SK-MEL-5 (cell line): ENCODE measurements at regions not wholly inside any gene's neighbourhood (a gene's known extent, or its start where the extent isn't known, plus 50 kb on each side); places are given as distances from the start of the nearest gene placed in this dataset.
"Not testable (repeated sequence)": the region's sequence is repeated elsewhere in the genome, so short reads cannot be mapped to it uniquely, and the experiment has no call there.

Experiments
- DNase-seq: peaks from one replicate; pipeline ENCODE4 v3.0.0-alpha.2; 2016; ENCODE audit warnings: low read depth, low spot score
- in situ Hi-C: cut with HindIII; loops from 2 replicates; pipeline ENCODE4 v1.10.0; 2016; ENCODE audit warnings: low sequenced_read_pairs, high pct_unique_total_duplicates, low pct_unique_long_range_greater_than_20kb

DNA sequence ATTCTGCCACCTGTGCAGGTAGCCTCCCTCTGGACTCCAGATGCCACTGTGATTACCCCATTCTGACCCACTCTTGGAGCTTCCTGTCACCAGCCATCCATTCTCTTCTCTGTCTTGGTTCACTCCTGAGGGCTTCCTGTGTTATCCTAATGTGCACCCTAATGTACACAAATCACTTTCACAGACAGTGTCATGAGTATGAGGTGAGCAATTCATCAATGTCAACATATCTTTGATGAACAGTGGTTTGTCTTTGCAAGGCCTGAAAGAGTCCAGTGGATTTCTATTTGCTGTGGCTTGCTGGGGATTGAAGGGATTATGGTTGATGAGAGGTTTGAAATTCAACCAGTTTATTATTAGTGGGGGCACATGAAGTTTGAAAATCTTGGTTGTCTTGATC lies 63.8 kb upstream of the EEF1E1 start:
- in situ Hi-C loops, result no loop called here
- DNase-seq, result no peak

DNA sequence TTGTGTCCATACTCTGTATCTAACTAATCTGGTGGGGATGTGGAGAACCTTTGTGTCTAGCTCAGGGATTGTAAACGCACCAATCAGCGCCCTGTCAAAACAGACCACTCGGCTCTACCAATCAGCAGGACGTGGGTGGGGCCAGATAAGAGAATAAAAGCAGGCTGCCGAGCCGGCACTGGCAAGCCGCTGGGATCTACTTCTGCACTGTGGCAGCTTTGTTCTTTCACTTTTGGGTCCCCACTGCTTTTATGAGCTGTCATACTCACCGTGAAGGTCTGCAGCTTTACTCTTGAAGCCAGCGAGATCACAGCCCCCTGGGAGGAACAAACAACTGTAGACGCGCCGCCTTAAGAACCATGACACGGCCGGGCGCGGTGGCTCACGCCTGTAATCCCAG lies 62.7 kb upstream of the EEF1E1 start:
- in situ Hi-C loops, result not testable (repeated sequence)

DNA sequence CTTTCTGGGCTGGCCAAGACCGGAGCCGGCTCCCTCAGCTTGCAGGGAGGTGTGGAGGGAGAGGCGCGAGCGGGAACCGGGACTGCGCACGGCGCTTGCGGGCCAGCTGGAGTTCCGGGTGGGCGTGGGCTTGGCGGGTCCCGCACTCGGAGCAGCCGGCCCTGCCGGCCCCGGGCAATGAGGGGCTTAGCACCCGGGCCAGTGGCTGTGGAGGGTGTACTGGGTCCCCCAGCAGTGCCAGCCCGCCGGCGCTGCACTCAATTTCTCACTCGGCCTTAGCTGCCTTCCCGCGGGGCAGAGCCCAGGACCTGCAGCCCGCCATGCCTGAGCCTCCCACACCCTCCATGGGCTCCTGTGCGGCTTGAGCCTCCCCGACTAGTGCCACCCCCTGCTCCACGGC lies 61.9 kb upstream of the EEF1E1 start:
- in situ Hi-C loops, DNase-seq: not testable (repeated sequence)

More for the DNA sequence above, 62.7 kb upstream of the EEF1E1 start:
- DNase-seq, result not testable (repeated sequence)

DNA sequence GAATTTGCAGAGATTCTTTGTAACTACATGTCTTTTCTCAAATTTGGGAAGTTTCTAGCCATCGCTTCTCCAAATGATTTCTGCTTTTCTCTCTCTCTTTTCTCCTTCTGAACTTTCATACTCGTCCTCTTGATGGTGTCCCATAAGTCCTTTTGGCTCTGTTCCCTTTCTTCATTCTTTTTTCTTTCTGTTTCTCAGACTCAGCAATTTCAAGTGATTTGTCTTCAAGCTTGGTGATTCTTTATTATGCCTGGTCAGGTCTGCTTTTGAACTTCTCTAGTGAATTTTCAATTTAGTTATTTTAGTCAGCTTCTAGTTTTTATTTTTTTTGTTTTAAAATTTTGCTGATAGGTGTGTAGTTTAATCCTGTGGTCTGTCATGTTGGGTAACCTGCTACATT lies 57.6 kb upstream of the EEF1E1 start:
- no peak for DNase-seq
- in situ Hi-C loops, result no loop called here

DNA sequence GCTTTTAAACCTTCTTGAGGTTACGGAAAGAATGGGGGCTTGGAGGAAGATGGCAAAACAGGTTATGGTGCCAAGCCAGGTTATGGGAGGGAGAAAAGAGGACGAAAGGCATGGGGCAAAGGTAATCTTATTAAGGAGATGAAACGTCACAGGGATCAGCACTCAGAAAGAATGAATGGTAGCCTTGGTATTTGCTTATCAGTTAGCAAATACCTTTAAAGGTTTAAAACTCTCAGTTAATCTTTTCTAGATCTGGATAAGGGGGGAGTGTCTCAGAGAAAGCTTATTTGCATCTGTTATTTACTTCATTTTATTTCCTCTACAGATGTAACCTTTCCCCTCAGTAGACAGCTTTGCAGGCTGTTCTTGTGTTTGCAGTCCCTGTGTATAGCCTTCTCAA lies 55.5 kb upstream of the EEF1E1 start:
- in situ Hi-C loops, result no loop called here
- no peak for DNase-seq

DNA sequence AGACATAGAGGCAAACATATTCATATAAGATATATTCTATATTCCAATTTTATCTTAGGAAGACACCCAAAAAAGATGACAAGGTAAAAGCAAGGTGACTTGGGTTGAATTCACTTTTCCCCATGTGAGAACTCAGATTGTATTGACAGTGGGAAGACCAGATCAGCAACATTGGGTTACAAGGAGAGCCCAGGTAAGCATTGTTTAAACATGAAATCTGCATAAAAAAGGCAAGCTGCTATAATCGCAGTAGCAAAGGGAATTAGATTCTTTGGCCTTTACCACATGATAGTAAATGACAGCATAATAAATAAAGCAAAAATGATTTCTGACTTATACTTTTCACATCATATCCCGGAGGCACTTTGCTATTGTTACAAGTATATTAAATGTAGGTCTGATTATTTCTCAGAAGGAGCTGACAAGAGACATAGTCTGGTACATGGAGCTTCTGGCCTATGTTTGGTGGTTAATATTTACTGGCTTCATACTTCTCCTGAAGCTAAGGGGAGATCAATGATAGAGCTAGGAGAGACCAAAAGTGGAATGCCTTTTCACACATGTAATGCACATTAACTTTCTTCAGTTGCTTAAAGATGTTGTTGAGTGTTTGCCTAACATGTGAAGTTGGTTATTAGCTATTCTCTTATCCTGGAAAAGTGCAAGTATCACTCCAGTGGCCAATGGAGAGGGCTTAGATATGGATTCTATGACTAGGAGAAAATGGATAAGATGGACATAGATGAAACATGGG lies 53.1 kb upstream of the EEF1E1 start:
- in situ Hi-C loops, result no loop called here

More for the DNA sequence above, 53.1 kb upstream of the EEF1E1 start:
- no peak for DNase-seq
